GM21619 (cell line): ENCODE measurements at regions not wholly inside any gene's neighbourhood (a gene's known extent, or its start where the extent isn't known, plus 50 kb on each side); places are given as distances from the start of the nearest gene placed in this dataset.

Source experiments
- ATAC-seq: cut with Tn5 transposase; IDR thresholded peaks from one replicate; pipeline ENCODE4 v1.9.1; 2021; ENCODE audit not compliant: unreplicated experiment

DNA sequence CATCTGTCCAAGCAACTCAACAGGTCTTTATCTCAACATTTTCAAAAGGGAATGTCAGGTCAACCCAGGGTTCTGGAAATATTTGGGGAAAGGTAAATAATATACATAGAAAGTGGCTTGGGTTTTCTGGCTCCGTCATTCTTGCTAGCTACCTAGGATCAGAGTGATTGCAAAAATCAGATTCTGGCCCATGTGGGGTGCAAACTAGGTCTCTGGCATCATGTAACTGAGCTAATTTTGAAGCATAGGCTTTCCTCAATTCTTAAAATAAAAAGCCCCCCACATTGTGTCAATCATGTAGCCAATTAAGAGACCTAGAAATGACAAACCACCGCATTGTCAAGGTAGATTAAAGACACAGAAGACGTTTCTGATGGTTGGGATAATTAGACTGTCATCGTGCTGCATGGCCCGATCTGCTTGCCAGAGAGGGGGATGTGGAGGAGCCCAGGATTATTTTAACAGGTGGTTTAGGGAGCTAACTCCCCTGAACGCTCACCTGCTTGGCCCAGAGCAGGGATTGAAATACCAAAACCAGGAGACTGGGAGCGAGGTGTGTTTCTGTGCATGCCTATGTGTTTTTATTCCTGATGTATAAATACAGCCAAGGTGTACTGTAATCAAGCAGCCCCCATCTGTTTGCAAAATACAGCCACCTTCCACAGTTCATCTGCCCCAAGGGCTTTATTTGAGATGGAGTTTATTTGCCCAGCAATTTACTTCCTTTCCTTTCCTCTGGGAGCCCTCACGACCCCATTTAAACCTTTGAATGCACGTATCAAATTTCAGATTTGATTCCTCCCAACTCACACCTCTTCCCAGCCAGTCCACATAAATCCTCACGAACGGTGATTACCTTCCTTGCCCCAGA lies 189.5 kb downstream of the TTC8 start:
- ATAC-seq = no peak

DNA sequence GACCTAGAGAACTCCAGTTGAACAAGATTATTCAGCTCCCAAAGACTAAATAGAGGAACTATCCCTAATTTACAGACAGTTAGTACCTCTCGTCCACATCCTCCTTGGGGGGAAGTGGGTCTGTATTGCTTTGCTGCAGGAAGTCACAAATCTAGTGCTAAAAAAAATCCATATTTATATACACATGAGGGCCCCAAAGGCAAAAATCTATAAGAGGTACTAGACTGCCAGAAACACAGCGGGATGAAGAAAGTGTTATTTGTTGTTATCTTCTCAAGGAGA lies 190.1 kb downstream of the TTC8 start:
- ATAC-seq = no peak

DNA sequence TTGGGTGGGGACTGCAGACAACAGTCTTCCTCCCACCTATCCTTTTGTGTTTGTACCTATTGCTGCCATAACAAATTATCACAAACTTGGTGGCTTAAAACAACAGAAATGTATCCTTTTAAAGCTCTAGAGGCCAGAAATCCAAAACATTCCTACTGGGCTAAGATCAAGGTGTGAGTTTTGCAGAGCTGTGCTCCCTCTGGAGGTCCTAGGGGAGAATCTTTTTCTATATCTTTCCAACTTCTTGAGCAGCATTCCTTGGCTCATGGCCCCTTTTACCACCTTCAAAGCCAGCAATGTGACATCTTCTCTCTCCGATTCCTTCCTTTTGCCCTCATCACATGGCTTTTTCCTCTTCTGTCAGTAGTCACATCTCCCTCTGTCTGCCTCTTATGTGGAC lies 190.6 kb downstream of the TTC8 start:
- ATAC-seq = no peak

DNA sequence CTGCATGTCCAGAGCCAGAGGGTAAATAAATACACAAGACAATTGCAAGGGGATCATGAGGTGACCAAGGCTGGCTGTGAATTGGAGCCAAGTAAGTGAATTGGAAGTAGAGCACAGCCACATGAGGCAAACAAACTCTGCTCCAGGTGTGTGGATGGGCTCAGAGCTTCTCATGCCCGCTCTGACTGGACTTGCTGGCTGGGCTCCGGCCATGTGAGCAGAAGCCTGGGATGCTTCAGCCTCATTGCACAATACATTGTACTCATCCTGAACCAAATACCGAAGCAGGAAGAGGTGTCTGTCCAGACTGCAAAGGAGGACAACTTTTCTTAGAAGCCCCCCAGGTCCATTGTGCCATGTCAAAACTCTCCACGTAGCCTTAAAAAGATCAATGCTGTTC lies 193.0 kb downstream of the TTC8 start:
- ATAC-seq = no peak

DNA sequence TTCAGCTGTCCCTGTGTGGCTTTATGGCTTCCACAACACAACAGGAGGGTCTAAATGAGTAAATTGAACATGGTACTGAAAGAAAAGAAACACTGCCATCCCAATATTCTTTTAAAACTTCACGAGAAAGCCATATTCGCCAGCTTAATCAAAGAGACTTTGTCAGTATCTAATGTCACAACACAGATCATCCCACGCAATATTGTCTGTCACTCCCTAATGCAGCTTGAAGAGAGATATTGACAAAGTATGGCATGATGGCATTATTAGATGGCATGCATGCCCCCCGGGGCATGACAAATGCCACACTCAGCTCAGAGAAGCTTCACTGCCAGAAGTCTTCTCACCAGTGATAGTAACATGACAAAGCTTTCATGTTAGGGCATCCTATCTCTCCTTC lies 197.8 kb downstream of the TTC8 start:
- no peak for ATAC-seq

DNA sequence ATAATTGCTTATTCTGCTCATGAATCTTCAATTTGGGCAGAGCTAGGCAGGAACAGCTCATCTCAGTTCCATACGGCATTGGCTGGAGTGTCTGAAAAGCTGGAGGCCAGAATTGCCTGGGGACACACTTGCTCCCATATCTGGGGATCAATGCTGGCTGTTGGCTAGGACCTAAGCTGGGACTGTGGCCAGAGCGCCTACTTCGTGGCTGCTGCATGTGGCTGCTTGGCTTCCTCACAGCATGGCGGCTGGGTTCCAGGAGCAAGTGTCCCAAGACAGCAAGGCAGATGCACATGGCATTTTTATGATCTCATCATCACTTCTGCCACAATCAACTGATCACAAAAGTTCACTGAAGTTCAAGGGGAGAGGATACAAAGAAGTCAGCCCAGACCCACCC lies 200.2 kb downstream of the TTC8 start:
- ATAC-seq = no peak

DNA sequence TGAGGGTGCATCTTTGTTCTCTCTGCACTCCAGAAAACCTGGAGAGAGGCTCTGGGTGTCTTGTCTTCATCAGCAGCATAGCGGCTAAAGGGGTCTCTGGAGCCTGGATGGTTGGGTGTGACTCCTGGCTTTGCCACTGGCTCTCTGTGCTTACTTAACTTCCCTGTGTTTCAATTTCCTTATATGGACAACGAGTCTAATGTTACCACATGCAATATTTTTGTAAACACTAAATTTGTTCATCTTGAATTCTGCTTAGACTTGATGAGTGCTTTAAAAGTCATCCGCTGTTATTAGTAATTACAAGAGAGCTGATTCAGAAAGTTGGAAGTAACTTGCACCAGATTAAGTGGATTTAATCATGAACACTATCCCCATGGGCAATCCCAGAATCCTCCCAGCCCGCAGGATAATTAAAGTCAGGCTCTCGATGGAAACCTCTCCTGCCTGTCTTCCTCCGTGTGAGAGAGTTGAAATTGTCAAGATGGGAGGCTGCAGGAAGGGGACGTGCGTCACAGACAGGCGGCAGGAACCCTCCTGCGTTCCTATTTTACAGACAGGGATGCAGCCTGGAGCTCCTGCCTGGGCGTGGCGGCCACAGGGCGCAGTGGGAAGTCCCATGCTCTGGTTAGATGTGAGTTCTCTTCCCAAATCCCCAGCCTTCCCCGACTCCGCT lies 201.2 kb downstream of the TTC8 start:
- no peak for ATAC-seq

DNA sequence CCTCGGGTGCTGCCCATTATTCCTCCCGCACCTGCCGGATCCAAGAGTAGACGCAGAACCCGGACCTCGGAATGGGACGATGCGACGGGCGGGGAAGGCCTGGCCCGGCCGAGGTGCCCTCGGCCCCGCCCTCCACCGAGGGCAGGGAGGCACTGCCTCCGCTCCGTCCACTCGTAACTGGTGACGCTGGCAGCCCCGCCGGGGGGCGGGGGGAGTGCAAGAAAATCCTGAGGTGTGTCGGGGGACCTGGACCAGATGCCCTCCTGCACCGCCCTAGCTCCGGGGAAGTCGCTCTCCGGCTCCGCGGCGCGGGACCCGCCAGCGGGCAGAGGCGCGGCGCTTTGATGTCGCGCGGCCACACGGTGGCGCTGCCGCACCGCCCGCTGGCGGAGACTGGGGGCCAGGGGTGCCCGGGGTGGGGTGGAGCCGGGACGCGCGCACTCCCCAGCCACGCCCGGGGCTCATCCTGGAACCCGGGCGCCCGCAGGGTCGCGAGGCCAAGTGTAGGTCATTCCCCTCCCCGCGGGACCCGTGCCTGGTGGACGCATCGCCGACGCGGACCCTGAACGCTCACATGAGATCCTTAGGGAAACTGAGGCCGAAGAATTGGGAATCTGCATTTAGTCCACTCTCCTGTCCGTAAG lies 202.8 kb downstream of the TTC8 start:
- ATAC-seq = peak; percentile 94

DNA sequence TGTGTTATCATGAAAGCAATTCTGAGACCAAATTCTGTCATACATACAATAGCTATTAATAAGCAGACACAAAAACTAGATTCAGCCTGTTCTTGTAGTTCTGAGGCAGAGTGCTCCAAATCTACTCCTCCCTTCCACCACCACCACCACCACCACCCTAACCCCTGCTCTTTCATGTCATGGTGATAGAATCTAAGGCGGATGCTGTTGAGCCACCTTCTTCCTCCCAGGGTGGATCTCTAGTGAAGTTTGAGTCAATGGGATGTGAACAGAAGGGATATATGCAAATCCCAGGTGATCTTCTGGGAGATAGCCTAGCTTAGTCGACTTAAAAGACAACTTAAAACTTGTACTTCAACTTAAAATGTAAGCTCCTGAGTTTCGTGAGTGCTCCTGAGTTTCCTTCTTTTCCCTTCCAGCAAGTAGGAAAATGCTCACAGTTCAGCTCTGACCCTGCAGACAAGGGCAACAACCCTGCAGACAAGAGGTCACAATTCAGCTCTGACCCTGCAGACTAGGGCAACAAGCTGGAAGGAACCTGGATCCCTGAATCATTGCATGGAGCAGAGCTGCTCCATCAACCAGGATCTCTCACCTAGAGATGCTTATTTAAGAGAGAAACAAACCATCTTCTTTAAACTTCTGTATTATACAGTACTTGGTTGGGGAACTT lies 204.1 kb downstream of the TTC8 start:
- ATAC-seq = no peak

DNA sequence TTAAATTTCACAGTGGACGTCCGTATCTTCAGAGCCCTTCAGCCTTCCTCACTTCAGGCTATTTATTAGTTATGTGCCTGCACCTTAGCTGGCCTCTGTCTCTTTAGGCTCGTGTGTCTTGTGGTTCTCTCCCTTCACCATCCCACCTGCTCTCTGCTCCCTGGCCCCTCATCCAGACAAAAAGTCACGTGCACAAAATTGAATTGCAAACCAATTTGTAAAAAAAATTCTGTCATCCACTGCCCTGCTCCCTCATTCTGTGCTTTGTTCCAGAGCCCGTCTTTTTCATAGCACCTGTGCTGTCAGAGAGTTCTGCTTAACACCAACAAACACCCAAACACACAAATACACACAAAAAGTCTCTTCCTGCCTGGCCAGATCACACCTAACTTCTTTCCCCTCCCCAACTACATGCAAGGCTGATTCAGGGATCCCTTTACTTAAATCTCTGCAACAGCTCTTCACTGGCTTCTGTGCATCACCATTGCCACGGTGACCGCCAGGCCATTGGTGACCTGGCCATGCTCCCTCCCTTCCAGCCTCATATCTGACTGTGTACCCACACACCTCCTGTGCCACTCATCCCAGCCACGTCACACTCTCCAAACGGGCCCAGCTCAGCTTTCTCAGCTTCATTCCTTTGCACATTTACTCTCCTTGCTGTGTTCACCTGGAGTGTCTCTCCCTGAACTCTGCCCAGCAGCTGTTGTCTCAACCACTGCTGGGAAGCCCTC lies 205.7 kb downstream of the TTC8 start:
- no peak for ATAC-seq

DNA sequence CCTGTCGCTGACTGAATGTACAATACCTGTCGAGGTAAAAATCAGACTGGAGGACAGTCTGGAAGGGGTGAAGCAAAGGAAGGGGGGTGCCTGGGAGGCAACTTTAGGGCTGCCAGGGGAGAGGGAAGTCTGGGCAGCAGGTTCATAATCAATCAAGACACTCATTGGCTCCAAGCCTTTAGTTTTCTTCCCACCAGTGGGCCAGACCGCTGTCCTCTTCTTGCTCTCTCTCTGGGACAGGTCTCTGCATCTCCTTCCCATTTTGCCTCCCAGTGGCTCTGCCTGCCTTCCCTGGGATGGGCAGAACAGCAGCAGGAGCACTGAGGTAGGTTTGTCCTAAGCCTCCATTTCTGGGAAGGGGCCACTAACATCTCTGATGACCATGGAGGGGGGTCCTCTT lies 206.5 kb downstream of the TTC8 start:
- no peak for ATAC-seq

DNA sequence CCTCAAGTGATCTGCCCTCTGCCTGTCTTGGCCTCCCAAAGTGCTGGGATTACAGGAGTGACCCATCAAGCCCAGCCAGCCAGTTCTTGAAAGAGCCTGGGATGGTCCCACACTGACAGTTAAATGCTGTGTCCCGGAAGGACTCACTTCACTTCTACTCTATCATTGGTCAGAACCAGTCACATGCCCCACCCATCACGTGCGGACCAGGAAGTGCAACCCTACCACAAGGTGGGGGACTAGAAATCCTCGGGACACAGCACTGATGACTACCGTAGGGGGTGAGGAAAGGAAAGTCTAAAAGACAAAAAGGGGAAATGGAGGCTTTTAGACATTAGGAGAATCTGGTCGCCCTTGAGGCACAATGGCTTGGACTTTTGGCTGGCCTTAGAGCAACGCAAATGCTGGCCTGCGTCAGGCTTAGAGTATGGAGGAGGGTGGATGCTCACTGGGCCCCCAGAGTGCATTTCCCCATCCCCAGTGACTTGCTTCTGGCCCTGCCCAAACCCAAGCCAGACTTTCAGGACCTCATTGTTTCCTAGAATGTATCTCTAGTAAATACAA lies 207.7 kb downstream of the TTC8 start:
- ATAC-seq = no peak

DNA sequence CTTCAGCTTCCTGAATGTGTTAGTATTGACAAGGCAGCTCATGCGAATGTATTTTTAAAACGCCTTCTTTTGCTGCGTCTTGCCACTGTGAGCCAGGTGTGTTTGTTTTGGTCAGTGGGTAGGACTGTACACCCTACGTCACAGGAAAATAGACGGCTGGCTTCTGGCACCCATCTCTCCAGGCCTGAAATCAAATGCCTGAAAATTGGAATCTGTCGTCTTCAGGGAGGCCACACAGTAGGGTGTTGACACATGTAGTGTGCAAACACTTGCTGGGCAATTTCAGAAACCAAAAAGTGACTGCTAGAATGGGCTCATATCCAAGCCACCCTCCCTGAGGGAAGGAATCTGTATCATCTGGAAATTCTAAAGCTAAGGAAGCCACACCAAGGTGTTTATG lies 209.3 kb downstream of the TTC8 start:
- ATAC-seq = no peak

DNA sequence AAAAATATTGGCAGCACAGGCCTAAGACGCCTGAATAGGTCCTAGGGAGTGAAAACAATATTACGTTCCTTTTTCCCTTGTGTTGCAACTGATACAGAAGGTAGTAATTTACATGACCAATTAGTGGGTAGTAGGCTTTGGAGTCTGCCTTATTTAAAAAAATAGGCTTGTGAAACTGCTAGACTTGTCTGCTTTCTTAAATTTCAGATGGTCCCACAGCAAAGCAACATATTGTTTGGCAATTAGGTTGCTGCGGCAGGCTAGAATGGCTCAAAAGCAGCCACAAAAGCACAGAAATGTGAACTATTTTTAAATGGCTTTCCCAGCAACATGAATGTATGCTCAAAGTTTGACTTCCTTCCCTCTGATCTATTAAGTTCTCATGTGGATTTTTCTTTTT lies 211.9 kb downstream of the TTC8 start:
- no peak for ATAC-seq

DNA sequence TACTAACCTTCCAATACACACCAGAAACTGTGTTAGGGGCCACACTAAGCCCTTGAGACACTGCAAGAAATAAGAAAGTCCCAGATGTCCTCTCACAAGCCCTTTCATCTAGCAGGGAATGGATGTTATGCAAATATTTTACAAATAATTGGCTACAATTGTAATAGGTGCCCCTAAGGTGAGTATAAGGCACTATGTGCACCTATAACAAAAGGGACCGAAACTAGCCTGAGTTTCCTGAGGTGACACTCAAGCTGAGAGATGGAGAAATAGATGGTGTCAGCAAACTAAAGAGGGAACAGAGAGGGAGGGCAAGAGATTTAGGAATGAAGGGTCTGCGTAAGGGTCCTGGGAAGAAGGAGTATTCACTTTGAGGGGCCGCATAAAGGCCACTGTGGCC lies 212.6 kb downstream of the TTC8 start:
- ATAC-seq = no peak

DNA sequence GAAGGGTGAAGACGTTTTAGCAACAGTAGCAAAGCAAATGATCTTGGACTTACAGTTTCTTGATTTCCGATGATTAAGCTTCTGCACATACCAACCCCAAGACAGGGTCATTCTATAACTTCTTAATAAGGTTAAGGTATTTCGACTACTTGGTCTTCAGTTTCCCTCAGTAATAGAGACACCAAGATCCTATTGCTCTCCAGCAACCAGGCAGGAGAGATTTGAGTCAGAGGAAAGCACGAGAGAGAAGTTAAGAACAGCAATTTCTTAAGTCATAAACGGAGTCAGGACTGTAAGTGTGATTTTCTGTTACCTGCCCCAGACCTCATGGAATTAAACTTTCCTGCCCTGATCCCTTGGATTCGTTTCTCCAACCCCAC lies 215.6 kb downstream of the TTC8 start:
- no peak for ATAC-seq

DNA sequence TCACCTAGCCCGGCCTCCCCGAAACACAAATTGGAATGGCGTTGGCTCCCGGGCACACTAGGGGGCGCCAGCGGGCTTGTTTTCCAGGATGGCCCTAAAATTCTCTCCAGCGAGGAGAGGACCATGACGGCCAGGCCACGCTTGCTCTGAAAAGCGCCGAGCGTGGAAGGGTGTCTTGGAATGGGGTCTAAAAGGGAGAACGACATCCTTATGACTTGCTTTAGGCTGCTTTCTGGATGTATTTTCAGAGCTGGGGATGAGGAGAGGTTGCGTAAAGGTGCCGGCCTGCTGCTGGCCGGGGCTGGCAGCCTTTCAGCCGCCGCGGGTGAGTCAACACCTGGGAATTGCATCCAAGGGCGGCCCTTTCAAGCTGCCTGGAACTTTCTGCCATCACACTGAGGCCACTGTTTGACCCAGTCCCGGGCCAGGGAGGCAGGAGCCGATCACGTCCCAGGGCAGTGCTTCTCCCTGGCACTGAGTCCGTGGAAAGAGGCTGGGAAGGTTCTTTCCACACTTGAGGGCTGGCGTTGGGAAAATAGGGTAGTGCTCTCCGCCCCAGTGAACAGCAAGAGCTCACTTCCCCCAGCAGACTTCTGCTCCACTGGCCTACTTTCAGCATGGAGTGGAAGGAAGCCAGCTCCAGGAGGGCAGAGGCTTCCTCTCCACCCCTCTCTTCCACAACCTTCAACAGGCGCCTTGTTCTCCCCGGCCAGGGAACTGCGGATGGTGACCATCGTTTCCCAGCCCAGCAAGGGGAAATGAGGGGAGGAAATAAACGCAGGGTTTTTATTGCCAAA lies 216.2 kb downstream of the TTC8 start:
- peak; percentile 84 for ATAC-seq

DNA sequence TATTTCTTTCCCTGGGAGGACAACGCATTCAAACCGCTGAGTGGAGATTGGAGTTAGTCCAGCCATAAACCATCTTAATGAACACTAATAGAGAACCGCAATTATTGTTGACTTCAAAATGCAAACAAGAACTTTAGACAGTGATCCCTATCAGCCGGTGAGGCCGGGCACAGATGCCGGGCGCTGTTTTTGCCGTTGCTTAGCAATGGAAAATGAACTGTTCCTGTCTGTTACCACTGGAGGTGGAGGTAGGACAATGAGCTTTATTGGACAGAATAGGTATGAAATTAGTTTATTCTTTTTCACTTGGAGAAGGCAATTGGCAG lies 216.8 kb downstream of the TTC8 start:
- no peak for ATAC-seq

DNA sequence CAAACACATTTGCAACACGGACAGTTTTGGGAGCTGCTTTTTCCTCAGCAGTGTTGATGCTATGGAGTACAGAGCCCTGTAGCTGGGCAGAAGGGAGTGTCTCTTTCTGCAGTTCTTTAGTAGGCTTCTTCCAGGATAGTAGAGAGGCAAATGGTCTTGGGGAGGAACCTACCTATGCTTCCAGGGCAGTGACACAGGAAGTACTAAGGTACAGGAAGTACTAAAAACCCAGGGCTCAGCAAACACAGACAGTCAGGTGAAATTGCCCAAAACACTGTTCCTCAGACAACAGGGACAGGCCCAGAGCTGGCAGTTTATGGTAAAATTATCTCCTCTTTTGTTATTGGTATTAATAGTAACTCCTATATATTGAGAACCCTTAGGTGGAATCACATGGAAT lies 217.6 kb downstream of the TTC8 start:
- ATAC-seq = no peak

DNA sequence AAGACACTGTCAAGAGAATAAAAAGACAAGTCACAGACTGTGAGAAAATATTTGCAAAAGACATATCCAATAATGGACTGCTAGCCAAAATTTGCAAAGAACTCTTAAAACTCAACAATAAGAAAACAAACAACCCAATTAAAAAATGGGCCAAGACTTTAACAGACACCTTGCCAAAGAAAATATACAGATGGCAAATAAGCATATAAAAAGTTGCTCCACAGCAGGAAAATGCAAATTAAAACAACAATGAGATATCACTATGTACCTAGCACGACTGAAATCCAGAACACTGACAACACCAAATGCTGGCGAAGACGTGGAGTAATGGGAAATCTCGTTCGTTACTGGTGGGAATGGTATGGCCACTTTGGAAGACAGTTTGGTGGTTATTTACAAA lies 228.9 kb downstream of the TTC8 start:
- ATAC-seq = no peak
